ENCODE measurements at regions not wholly inside any gene's neighbourhood (a gene's known extent, or its start where the extent isn't known, plus 50 kb on each side); places are given as distances from the start of the nearest gene placed in this dataset.

DNA sequence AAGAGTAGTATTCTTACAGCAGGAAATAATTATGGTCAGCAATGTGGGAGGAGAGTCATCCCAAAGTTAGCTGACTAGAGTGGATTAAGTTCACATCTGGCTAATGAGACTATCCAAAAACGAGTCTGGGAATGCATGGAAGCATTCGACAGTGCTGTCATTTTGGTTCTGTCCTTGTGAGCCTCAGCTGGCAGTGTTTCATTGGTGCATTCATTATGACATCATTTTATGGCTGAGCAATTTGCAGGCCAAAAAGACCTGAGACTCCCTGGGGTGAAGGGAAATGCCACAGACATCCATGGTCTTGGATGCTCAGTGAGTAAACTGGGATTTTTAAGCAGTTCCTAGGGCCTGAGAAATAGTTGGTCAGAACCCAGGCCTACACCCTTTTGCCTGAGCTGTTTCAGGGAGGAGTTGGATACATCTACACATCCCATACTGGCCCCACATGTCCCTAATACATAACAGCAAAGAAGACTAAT lies 196.4 kb upstream of the CCN2 start:
- no peak for DNase-seq
- TF ChIP-seq, protein P1, sequence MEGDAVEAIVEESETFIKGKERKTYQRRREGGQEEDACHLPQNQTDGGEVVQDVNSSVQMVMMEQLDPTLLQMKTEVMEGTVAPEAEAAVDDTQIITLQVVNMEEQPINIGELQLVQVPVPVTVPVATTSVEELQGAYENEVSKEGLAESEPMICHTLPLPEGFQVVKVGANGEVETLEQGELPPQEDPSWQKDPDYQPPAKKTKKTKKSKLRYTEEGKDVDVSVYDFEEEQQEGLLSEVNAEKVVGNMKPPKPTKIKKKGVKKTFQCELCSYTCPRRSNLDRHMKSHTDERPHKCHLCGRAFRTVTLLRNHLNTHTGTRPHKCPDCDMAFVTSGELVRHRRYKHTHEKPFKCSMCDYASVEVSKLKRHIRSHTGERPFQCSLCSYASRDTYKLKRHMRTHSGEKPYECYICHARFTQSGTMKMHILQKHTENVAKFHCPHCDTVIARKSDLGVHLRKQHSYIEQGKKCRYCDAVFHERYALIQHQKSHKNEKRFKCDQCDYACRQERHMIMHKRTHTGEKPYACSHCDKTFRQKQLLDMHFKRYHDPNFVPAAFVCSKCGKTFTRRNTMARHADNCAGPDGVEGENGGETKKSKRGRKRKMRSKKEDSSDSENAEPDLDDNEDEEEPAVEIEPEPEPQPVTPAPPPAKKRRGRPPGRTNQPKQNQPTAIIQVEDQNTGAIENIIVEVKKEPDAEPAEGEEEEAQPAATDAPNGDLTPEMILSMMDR (IDR thresholded peaks at IDR 0.05), result no peak
- TF ChIP-seq POLR2A (IDR thresholded peaks at IDR 0.05), result no peak
- Histone ChIP-seq H3K4me1 (peaks cover 0 to 4% (median 0%) of the 10 kb centered on the region in 3 donors), H3K27me3 (no peaks in the 10 kb centered on the region), H3K9me3 (no peaks in the 10 kb centered on the region), H3K36me3 (no peaks in the 10 kb centered on the region), H3K4me3 (no peak overlapping the region), H3K27ac (no peak overlapping the region)
- intact Hi-C loops (cut with DNase I), result no loop called here
- 53 to 59% methylated on average over 2 of the region's 2 CpGs for whole genome bisulfite sequencing, 2 donors

DNA sequence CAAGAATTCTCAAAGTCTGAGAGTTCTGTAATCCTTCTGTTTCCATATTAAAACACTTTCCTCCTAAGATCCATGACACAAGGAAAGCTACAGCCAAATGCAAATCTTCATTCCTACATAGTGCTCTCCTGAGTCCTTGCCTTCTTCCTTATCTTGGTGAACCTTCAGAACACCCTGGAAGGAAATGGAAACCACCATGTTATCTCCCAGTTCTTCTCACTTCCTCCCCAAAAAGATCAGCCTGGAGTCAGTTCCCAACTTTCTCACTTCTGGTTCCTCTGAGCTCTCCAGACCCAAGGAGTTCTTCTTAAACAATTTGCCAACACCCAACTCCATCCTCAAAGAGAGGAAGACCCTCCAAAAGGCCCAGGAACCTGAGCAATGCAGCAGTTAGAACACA lies 193.3 kb upstream of the CCN2 start:
- no peaks in the 10 kb centered on the region for H3K9me3 ChIP-seq
- H3K4me3 ChIP-seq, result no peak overlapping the region
- intact Hi-C loops (cut with DNase I), result no loop called here
- no peaks in the 10 kb centered on the region for H3K27me3 ChIP-seq
- peaks cover 0 to 4% (median 0%) of the 10 kb centered on the region in 3 donors for H3K4me1 ChIP-seq
- H3K27ac ChIP-seq, result no peak overlapping the region
- DNase-seq, result no peak
- H3K36me3 ChIP-seq, result no peaks in the 10 kb centered on the region
- TF ChIP-seq POLR2A (IDR thresholded peaks at IDR 0.05), result no peak
- TF ChIP-seq, protein P1 (IDR thresholded peaks at IDR 0.05), result no peak

DNA sequence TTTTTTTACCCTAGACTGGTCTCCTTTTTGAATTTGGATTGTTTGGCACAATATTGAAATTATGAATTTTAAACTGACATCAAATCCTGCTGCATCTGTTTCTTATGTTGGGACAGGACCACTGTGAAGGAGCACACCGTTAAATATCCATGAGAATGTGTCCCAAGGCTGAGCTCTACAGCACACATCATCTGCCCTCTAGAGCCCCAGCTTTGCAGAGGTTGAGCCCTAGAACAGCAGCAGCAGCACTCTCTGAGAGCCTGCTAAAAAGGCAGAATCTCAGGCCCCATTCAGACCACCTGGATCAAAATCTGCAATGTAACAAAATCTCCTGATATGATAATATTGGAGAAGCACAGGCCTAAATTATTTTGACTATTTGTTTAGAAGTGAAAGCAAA lies 192.1 kb upstream of the CCN2 start:
- intact Hi-C loops (cut with DNase I), result no loop called here
- 75 to 86% methylated on average over 1 of the region's 1 CpG for WGBS, 2 donors

DNA sequence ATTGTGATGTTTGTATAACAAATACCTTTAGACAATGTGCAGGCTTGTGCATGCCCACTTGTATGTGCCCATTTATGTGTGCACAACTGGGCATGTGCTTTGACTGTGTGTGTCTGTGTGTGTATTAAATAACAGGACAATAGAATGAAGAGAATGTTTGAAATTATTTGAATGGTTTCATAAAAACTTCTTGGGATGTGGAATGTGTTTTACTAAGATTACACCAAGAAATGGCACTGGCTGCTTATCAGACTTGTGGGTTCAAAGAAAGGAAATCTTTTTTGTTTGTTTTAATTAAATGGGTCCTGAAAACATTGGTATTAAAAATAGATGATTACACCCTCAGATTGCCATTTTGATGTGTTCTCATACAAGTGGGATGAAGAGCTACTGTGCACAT lies 191.6 kb upstream of the CCN2 start:
- intact Hi-C loops (cut with DNase I), result no loop called here
- Histone ChIP-seq H3K27me3 (no peaks in the 10 kb centered on the region), H3K27ac (no peak overlapping the region), H3K4me1 (peaks cover 0 to 4% (median 0%) of the 10 kb centered on the region in 3 donors), H3K4me3 (no peak overlapping the region), H3K36me3 (no peaks in the 10 kb centered on the region), H3K9me3 (no peaks in the 10 kb centered on the region)
- no peak for TF ChIP-seq POLR2A (IDR thresholded peaks at IDR 0.05)
- DNase-seq, result no peak

More for the DNA sequence above, 192.1 kb upstream of the CCN2 start:
- Histone ChIP-seq H3K27me3 (no peaks in the 10 kb centered on the region), H3K9me3 (no peaks in the 10 kb centered on the region), H3K4me3 (no peak overlapping the region), H3K36me3 (no peaks in the 10 kb centered on the region), H3K4me1 (peaks cover 0 to 4% (median 0%) of the 10 kb centered on the region in 3 donors), H3K27ac (no peak overlapping the region)
- no peak for DNase-seq
- no peak for TF ChIP-seq POLR2A (IDR thresholded peaks at IDR 0.05)
- TF ChIP-seq, protein P1 (IDR thresholded peaks at IDR 0.05), result no peak

DNA sequence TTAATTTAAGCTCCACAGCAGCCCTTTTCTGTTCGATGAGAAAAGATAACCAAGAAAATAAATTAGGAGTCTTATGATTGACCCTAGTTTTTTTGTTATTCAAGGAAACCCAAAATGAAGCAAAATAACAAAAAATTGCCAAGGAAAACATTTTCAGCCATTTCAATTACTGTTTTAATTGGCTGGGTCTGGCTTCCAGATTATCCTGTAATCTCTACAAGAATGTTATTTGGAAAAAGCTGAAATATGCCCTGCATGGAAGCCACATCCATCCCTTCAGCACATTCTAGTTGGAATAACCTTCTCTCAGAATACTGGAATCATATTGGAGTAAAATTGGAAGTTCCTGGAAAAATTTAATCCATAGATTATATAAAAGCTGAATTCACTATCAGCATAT lies 191.1 kb upstream of the CCN2 start:
- no peak for DNase-seq
- WGBS, 2 donors, result 42 to 53% methylated on average over 1 of the region's 1 CpG
- intact Hi-C loops (cut with DNase I), result no loop called here
- Histone ChIP-seq H3K4me3 (no peak overlapping the region), H3K27me3 (no peaks in the 10 kb centered on the region), H3K36me3 (no peaks in the 10 kb centered on the region), H3K4me1 (peaks cover 0 to 4% (median 0%) of the 10 kb centered on the region in 3 donors), H3K9me3 (no peaks in the 10 kb centered on the region), H3K27ac (no peak overlapping the region)
- TF ChIP-seq POLR2A (IDR thresholded peaks at IDR 0.05), result no peak
- TF ChIP-seq, protein P1 (IDR thresholded peaks at IDR 0.05), result no peak

DNA sequence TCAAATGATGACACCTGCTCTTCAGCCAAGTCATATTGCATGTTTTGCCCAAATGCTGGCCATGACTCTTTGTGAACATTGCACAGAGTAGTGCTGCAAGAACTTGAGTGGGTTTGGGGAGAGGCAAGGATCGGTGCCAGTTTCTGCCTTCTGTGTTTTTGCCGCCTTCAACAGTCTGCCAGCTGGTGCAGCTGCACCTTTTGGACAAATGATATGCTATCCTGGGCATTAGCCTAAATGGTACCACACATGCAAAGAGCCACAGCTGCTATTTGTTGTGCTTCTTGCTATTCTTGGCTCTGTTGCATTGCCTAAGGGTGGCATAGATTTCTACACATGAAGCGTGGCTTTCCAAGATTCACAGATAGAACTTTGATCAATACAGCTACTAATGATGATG lies 189.0 kb upstream of the CCN2 start:
- Histone ChIP-seq H3K27me3 (no peaks in the 10 kb centered on the region), H3K4me1 (no peaks in the 10 kb centered on the region), H3K9me3 (no peaks in the 10 kb centered on the region), H3K27ac (no peak overlapping the region), H3K36me3 (no peaks in the 10 kb centered on the region), H3K4me3 (no peak overlapping the region)
- TF ChIP-seq POLR2A (IDR thresholded peaks at IDR 0.05), result no peak
- TF ChIP-seq, protein P1 (IDR thresholded peaks at IDR 0.05), result no peak
- intact Hi-C loops (cut with DNase I), result no loop called here
- no peak for DNase-seq
- WGBS, 2 donors, result 49 to 53% methylated on average over 3 of the region's 3 CpGs
